ENCODE measurements at regions not wholly inside any gene's neighbourhood (a gene's known extent, or its start where the extent isn't known, plus 50 kb on each side); places are given as distances from the start of the nearest gene placed in this dataset.

- TF ChIP-seq ZNF157 (tag by site-specific recombination; IDR thresholded peaks at IDR 0.05): no peak
These were observed 453.7 kb downstream of the VRK1 start (continued) for GRCh38 chr14:97250931-97251330.

- ChIA-PET POLR2A (no interaction called here), CTCF (interaction anchor here (0.9 kb wide), 1 partner anchor 68 kb away, joined by 3 read pairs; no protein-coding TSS in a partner anchor)
- TF ChIP-seq ZNF704 (tag by site-specific recombination; IDR thresholded peaks at IDR 0.05): no peak
- no peak for TF ChIP-seq ZNF341 (tag by site-specific recombination; IDR thresholded peaks at IDR 0.05; ENCODE audit: low read depth)
- TF ChIP-seq ZNF274 (IDR thresholded peaks at IDR 0.05; ENCODE audit: low read length): no peak
- no peak for TF ChIP-seq ZNF274 (tag by site-specific recombination; IDR thresholded peaks at IDR 0.05; ENCODE audit: borderline replicate concordance)
- TF ChIP-seq ZNF426 (tag by site-specific recombination; IDR thresholded peaks at IDR 0.05): no peak
- TF ChIP-seq ZNF548 (tag by site-specific recombination; IDR thresholded peaks at IDR 0.05): no peak
- TF ChIP-seq ZNF48 (tag by site-specific recombination; IDR thresholded peaks at IDR 0.05): no peak
- no peak for TF ChIP-seq ZNF19 (tag by site-specific recombination; IDR thresholded peaks at IDR 0.05; ENCODE audit: low read depth)
- TF ChIP-seq ZNF629 (tag by site-specific recombination; IDR thresholded peaks at IDR 0.05): no peak
- Histone ChIP-seq H3K9me3 (ENCODE audit: control insufficient read depth, insufficient read depth, low read depth, low read length) (no peaks in the 10 kb centered on the region), H3K4me3 (ENCODE audit: low read depth, low read length) (no peak overlapping the region), H3K4me1 (ENCODE audit: control insufficient read depth, insufficient read depth, low read length) (no peaks in the 10 kb centered on the region), H3K27ac (ENCODE audit: extremely low read depth, low read depth, low read length) (no peak overlapping the region), H3K36me3 (ENCODE audit: control insufficient read depth in 2 of 2, insufficient read depth in 1 of 2, low read length in 2 of 2) (no peaks in the 10 kb centered on the region)
These were observed 454.4 kb downstream of the VRK1 start for GRCh38 chr14:97251491-97252155.

- Histone ChIP-seq H3K9me3 (ENCODE audit: control insufficient read depth, insufficient read depth, low read depth, low read length) (no peaks in the 10 kb centered on the region), H3K4me3 (ENCODE audit: low read depth, low read length) (no peak overlapping the region), H3K4me1 (ENCODE audit: control insufficient read depth, insufficient read depth, low read length) (no peaks in the 10 kb centered on the region), H3K27ac (ENCODE audit: extremely low read depth, low read depth, low read length) (no peak overlapping the region), H3K36me3 (ENCODE audit: control insufficient read depth in 2 of 2, insufficient read depth in 1 of 2, low read length in 2 of 2) (no peaks in the 10 kb centered on the region)
- TF ChIP-seq FEZF1 (tag by site-specific recombination; IDR thresholded peaks at IDR 0.05) (no peak), ZNF76 (tag by site-specific recombination; IDR thresholded peaks at IDR 0.05; ENCODE audit: borderline replicate concordance, low read depth) (no peak), ZBTB7A (tag by site-specific recombination; IDR thresholded peaks at IDR 0.05; ENCODE audit: low read depth) (no peak)
- POLR2A ChIA-PET: no interaction called here
- CTCF ChIA-PET: interaction anchor here (0.6 kb wide), 1 partner anchor 596 kb away, joined by 4 read pairs; no protein-coding TSS in a partner anchor
These were observed 456.6 kb downstream of the VRK1 start for GRCh38 chr14:97253756-97254155.

GRCh38 chr14:97262336-97262735, 465.2 kb downstream of the VRK1 start:
- ChIA-PET CTCF (interaction anchor here (0.6 kb wide), 1 partner anchor 36 kb away, joined by 4 read pairs; no protein-coding TSS in a partner anchor), POLR2A (no interaction called here)
- H3K4me1 ChIP-seq (ENCODE audit: control insufficient read depth, insufficient read depth, low read length): no peaks in the 10 kb centered on the region
- H3K4me3 ChIP-seq (ENCODE audit: low read depth, low read length): no peak overlapping the region
- H3K36me3 ChIP-seq (ENCODE audit: control insufficient read depth in 2 of 2, insufficient read depth in 1 of 2, low read length in 2 of 2): no peaks in the 10 kb centered on the region
- TF ChIP-seq ZNF626 (tag by site-specific recombination; IDR thresholded peaks at IDR 0.05): no peak
- no peak for TF ChIP-seq ZNF596 (tag by site-specific recombination; IDR thresholded peaks at IDR 0.05)
- no peak for TF ChIP-seq ZNF704 (tag by site-specific recombination; IDR thresholded peaks at IDR 0.05)
- no peak for TF ChIP-seq ZNF514 (tag by site-specific recombination; IDR thresholded peaks at IDR 0.05)
- no peak for TF ChIP-seq ZNF610 (tag by site-specific recombination; IDR thresholded peaks at IDR 0.05; ENCODE audit: borderline replicate concordance)
- TF ChIP-seq IKZF3 (tag by site-specific recombination; IDR thresholded peaks at IDR 0.05): no peak
- H3K27ac ChIP-seq (ENCODE audit: extremely low read depth, low read depth, low read length): no peak overlapping the region
- no peaks in the 10 kb centered on the region; the same call in 1 of the 2 replicates for H3K9me3 ChIP-seq (ENCODE audit: control insufficient read depth, insufficient read depth, low read depth, low read length)
